ENCODE measurements at regions not wholly inside any gene's neighbourhood (a gene's known extent, or its start where the extent isn't known, plus 50 kb on each side); places are given as distances from the start of the nearest gene placed in this dataset.

DNA sequence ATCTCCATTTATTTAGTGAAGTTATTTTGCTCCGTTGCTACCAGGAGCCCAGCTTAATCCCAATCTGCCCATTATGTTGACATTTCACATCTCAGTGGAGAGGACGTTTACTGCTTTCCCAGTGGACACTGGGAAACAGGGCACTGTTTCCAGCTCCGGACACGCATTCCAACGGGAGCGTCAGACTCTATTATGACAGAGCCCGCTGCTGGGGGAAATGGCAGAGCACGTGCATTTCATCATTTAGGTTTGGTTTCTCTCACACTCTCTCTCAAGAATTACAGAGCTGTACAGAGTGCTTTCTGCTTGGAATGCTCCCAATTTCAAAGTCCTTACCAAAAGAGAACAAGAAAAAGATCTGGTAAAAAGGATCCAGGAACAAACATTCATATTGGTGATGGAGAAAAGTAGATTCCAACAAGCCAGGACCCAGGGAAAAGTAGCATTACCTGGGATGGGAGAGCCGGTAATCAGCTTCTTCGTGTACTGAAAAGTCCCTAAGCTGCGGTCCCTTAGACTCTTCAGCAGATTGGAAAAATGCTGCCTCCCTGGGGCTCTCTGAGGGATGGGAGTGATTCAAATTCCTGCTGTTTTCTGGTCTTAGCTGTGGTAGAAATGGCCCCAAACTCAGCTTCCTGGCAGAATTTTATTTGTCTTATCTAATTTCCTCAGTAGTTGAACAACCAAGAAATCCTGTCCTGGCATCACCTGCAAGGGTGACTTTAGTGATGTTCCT, 136.0 kb upstream of the THBS1 start:
- no peak for DNase-seq

DNA sequence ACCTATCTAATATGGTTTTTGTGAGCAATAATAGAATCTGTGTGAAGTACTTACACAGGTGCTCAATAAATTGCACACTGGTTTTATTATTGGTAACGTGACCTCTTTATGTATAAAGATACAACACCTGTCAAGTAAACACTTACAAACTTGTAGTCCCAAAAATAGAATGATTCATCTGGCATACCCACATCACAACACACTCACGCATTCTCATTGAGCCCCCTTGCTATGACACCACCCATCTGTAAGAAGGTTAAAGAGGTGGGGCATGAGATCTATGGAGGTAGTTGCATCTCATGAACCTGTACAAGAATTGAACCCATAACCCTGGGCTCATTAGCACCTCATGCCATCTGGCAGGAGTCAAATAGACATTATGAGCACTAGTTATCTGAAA, 134.9 kb upstream of the THBS1 start:
- no peak for DNase-seq

DNA sequence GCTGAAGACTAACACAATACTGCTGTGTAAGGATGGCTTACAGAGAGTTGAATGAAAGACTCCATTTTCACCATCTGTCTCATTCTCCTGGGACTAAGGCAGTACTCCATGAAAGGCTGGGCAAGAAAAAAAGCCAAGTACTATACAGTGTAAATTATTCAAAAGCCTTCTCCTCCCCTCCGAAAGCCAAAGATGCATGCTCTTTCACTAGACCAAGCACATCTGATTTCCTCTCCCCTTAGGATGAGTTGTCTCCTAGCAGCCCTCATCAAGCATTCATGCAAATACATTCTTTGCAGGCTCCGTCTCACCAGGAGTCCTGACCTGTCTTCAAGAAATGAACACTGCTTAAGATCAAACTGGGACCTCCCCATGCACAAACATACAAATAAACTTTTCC, 133.5 kb upstream of the THBS1 start:
- no peak for DNase-seq

DNA sequence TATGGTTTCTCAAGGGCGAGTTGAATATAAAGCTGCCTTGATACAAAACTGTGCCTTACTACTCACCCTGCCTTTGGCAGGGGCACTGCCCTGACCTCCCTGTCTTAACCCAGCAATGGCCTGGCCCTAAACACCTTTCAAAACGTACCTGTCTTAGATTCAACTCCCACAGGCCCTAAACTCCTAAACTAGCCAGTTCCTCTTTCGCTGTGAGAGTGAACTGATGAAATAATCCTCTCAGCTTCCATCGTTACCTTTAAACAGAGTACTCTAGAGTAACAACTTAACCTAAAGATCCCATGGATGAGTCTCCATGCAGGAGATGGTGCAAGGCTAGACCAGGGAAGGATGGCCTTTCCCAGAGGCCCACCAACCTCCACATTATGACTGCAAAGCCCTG, 133.0 kb upstream of the THBS1 start:
- DNase-seq, result no peak

DNA sequence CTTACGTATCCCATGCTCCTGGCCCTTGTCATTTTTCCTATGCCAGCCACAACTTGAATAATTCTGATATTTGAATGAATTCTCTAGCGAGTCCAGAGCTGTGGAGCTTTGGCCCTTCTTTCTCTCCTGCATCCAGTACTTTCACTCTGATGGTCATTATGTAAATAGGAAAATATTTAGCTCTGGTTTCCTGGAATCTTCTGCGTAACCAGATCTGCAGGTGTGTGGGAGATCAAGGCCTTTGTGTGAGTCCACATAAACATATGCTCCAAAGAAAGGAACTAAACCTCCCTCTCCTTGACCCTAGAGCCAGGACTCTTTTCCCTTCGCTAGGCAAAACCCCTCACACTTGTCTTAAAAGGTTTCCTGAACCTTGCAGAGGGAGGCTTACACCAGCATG, 132.5 kb upstream of the THBS1 start:
- DNase-seq, result no peak

DNA sequence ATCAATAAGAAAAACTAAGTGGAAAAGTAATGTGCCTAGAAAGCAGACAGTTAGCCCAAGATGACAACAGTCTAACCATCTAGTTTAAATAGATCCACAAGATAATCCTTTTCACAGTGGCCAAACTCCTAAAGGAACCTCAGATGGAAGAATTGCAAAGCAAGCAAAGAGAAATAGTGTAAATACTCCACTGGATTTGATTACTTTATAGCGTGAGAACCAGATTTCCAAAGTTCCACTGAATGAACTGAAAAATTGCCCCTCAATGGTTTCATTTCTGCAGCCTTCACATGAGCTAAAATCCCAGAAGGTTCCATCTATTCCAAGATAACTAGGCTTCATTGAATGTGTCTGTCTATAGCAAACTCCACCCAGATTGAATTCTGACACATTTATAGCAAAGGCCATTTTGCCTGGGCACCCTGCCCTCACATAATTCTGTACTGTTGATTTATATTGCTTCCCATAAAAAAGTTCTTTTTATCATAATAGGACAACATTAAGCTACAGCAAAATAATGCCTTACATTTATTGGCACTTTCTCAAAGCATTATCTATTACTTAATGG, 129.7 kb upstream of the THBS1 start:
- no peak for DNase-seq

DNA sequence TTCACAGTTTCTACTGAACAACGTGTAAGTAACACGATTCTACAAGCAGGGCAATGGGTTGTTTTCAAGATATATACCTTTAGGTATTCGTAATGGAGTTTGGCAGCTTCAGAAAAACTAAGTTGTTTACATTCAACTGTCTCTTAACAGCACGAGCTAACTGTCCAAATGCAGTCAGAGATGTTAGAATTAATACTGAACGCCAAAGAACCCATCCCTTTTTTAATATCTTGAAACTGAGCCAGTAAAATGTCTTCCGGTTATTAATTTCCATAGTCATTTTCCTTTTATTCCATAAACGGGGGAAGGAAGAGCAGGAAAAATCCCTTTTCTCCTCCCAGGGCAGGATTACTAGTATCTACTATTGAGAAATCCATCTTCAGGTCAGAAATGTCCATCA, 129.0 kb upstream of the THBS1 start:
- DNase-seq, result no peak

DNA sequence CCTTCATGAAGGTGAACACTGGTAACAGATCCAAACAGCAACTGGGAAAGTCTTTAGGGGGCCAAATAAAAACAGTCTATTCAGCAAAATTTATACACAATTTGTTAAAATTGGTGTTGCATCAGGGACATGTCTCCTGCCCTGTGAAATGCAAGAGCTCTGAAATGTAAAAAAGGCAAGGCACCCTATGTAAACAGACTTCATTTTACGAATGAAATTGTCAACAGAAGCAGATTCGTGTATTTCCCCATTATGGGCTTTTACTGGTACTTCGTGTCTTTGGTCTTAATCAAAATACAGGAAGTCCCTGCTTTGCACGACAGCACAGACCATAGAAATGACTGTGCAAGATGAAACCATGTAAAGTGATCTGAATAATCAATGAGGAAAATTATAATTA, 127.3 kb upstream of the THBS1 start:
- no peak for DNase-seq

DNA sequence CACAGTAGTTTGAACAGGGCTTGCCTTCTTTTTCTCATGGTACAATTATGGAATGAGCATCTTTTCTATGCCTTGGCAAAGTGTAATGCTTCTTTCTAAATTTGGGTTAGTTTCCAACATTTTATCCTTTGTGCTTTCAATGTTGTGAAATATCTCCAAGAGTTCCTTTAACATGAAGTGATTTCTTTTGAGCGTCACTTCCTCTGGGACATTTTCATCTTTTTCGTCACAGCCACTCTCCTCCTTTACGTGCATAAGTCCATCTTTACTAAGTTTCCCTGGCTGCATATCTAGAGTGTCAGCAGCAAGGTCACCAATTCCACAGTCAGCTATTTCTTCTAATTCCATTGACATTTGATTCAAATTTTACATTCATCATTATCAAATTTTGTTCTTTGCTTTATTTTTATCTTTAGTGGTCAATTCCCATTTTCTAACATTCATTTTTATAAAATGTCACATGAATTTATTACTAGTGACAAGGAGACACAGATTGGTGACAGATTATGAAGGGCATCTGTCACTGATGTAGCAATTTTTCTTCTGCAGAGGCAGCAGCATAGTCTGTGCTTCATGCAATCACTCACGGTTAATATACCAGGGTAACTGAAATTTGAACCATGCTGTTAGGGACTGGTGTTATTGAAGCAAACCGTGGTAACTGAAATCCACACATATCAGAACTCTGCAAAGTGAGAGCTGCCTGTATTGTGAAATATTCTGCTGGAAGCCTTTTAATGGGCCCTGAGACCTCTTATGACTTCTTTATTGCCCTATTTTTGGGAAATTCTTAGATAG, 126.5 kb upstream of the THBS1 start:
- DNase-seq, result no peak

DNA sequence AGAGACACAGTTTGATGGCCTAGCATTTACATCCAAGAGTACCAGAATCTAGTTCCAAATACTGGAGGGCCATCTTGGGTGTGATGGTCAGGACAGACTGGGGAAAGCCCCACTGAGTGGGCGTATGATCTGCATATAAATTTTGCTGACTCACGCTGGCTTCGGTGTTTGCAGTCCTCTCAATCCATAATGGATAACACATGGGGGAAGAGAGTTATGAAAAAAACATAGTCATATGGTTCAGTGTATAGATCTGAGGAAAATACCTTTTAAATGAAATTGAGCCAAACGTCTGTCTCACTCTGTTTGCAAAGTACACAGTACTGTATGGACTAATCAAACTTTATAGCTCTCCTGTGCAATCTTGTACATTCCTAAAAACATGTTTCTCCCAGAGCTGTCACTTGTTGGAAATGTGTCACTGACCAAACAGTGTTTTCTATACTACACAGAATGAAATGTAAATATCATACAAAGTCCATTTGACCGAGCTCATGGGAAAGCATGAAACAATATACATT, 125.3 kb upstream of the THBS1 start:
- DNase-seq, result no peak

DNA sequence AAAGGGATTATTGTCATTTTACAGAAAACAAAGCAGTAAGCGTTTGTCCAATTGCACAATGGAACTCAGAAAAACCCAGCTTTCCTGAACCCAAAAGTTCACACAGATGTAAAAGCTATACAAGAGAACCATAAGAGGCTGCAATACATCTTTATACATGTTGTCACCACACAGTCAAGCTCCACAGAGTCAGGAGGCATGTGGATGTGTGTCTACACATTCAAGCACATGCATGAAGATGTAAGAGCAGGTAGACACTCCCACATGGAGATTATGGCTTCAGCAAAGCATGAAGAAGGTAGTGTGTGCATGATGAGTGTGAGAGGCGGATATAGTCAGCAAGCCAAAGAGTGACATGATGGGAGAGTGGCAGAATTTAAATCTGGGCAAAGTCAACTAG, 124.7 kb upstream of the THBS1 start:
- no peak for DNase-seq

DNA sequence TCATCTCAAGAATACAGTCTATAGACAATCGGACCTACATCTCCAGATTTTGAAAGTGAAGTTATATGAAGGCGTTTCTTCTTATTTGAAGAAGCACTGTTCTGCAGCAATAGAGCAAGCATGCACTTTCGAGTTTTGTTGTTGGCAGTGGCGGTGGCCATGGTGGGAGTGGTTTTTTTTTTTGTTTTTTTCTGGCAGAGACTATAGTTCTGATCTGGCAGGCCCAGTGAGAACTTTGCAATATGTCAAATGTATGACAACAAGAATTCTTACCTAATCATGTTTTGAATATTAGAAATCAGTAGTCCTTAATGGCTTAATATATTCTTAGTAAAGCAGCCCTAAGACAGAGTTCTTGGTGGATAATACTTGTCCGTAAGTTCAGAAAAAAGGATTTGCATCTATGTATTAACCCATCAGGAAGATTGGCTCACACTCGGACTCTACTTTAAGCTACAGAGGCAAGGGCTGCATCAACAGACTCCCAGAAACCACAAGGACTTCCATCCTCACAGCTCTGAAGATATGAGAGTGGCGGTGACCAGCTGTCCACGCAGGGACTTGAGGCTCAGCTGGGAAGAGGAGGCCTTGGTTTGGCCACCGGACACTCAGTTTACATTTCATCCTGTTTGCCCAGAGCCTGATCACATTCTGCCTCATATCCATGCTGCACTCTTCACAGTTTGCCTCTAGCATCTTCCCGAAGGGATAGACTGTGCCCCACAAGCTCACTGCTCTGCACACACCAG, 124.1 kb upstream of the THBS1 start:
- DNase-seq, result no peak

DNA sequence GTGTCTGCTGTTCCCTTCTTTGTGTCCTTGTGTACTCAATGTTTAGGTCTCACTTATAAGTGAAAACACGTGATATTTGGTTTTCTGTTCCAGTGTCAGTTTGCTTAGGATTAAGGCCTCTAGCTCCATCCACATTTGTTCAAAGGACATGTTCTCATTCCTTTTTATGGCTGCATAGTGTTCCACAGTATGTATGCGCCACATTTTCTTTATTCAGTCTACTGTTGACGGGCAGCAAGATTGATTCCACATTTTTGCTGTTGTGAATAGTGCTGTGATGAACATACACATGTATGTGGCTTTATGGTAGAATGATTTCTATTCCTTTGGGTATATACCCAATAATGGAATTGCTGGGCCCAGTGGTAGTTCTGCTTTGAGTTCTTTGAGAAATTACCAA, 122.7 kb upstream of the THBS1 start:
- DNase-seq, result no peak

DNA sequence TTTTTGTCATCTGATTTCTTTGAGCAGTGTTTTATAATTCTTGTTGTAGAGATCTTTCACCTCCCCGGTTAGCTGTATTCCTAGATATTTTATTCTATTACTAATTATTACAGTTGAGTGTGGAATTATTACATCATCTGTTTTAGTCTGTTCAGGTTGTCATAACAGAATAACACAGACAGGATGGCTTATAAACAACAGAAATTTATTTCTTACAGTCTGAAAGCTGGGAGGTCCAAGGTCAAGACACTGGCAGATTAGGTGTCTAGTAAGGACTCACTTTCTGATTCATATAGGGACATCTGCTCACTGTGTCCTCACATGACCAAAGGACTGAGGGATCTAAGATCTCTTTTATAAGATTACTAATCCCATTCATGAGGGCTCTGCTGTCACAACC, 121.3 kb upstream of the THBS1 start:
- no peak for DNase-seq

DNA sequence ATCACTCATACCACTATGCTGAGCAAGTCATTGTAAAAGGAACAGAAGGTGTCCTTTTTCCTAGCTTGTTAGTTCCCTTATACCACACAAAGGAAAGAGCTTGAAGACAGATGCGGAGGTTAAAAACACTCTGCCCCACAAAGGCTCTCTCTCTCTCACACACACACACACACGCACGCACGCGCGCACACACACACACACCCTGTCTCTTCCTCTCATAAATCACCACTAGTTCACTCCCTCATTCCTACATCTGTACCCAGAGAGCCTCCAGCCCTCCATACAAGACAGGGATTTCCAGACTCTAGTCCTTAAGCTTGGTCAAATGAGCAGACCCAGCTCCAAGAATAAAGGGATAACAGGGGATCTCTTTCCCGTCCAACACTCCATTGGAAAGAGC, 120.1 kb upstream of the THBS1 start:
- DNase-seq, result no peak

DNA sequence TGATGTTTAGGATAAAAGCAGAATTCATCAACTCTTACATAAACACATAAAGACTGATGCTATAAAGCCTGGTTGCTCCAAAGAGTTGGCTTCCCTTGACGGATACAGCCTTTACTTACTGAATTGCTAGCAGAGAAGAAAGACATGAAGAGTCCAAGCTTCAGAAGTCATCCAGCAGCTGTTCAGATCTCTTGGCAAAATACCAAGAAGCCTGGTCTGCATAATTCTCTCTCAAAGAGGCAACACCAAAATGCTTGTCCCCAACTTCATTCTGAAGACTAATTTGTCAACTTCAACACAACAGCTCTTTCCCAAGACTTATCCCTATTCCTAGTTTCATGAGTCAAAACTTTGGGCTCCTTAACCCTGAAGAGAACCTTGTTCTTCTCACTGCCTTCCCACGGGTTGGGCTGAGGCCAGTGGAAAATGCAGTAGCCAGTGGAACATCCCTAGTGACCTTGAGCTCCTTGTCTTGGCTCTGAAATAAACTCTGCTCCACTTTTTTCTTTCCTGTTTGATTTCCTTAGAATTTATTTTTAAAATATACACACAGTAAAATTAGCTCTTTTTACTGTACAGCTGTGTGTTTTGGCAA, 119.2 kb upstream of the THBS1 start:
- no peak for DNase-seq

DNA sequence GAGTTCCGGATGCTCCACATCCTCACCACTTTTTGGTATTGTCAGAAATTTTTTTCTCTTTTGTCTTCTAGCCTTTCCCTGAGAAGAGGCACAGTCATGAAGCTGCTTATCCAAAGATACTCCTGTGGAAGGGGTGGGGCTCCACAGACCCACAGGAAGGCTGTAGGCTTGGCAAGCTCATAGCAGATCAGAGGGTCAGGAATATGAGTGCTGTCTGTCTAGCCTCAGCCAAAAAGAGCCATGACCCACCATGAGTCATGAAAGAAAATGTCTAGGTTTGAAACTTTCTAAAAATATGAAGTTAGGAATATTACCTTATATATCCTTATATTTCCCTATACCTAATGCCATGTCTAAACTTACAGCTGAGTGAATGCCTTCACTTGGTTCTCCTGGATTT, 118.2 kb upstream of the THBS1 start:
- DNase-seq, result no peak

DNA sequence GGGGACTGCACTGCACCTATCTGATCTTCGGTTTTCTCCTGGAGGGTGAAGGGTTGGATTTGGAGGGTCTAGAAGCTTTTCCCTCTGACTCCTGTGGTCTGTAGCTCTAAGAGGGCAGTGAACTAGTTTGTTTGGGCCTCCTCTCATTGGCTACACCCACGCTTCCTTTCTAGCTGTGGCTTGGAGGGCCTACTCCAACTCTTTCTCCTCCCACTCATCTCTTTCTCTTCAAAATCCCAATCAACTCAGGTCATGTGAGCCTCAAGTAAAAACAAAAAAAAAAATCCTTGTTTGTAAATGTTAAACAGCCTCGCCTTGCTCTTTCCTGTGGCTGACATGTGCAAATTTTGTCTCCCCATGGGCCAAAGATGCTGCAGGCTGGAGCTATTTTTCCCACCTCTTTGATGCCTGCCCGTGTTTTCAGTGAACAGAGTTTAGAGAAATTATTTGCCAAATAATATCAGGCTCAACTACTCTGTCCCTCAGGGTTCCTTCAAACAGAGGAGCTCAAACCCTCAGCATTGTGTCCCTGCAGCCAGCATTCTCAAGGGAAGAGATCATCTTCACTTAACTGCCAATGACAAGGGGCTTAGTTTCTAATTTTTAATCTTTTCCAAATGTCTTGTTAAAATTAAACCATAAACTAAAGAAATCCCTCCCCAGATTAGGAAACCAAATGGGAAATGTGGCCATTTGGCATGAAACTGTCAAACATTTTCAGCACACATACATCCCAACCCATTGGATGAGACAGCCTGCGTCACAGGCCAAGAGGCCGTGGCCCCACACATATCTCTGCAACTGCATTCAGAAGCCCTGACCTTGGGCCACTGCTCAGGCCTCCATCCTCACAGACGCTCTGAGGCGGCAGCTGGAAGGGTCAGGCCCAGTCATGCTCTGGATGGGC, 114.8 kb upstream of the THBS1 start:
- DNase-seq, result no peak

DNA sequence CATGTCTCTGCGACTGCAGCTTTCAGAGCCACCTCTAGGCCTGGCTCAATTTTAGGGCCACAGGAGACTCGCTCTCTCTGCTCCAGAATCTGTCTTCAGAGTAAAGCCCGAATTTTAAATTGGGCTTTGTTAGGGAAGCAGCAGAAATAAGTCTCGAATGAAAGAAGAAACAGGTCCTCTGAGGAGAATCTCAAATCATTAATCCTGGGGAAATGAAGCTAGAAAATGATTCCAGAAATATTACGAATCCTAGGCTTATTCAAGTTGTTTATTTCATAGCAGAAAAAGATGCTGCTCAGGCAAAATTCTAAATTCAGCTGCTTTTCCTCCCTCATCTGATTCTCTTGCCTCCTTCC, 114.2 kb upstream of the THBS1 start:
- DNase-seq, result no peak

DNA sequence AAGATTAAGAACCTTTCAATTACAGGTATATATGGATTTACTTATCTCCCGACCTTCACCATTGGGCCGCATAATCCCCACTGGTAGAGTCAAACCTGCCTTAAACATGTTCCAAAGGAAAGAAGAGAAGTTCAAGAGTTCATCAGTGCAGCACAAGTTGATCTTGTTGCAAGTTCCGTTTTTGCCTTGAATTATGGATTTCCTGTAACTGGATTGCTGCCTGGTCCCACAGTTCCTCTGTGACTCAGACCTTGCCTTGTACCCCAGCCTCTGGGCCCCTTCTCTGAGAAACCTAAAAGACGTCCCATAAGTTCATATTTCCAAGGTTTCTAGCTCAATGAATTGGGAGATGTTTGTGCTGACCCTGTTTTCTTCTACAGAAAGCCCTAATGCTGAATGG, 112.5 kb upstream of the THBS1 start:
- no peak for DNase-seq

DNA sequence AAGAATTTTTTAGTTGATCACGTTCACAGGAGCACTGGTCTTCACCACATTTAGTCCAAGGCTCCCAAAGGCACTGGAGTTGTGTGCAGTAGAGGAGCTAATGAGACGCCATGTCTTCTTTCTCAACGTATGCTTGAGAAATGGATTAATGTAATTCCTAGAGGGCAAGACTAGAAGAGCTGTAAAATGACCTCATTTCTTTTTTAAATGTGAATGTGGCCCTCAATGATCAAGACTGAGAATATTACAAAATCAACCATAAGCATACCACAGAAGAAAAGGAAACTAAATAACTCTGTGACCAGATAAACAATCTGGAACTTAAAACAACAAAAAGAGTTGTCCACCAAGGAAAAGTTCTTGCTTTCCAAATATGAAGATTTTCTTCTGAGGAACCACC, 112.1 kb upstream of the THBS1 start:
- DNase-seq, result no peak
